Esophagus squamous epithelium (tissue), 5 donors: ENCODE measurements at regions not wholly inside any gene's neighbourhood (a gene's known extent, or its start where the extent isn't known, plus 50 kb on each side); places are given as distances from the start of the nearest gene placed in this dataset.

Experiments
- DNase-seq: peaks from one replicate; lab custom pipeline; 2025; lab: John Stamatoyannopoulos, UW
- H3K27ac ChIP-seq, 4 donors: fragments of 200-600 bp; sonication (generic); one replicate each; pipeline ENCODE4 v1.5.1; 2016 to 2019; ENCODE audit warnings: mild to moderate bottlenecking in 1 of 4
- H3K27me3 ChIP-seq, 4 donors: fragments of 200-600 bp; sonication (generic); 1 replicate in 3 of 4; 2 replicates in 1 of 4; pipeline versions ENCODE4 v1.5.1 to v1.6.0; 2017 to 2021; ENCODE audit warnings: antibody characterized with exemption in 1 of 4
- H3K36me3 ChIP-seq, 3 donors: fragments of 200-600 bp; sonication (generic); one replicate each; pipeline ENCODE4 v1.5.1; 2016 to 2019
- H3K4me1 ChIP-seq, 3 donors: fragments of 200-600 bp; sonication (generic); one replicate each; pipeline ENCODE4 v1.5.1; 2017 to 2019
- H3K4me3 ChIP-seq, 4 donors: fragments of 200-600 bp; sonication (generic); 1 replicate in 3 of 4; 2 replicates in 1 of 4; pipeline ENCODE4 v1.5.1; 2016 to 2019; ENCODE audit warnings: mild to moderate bottlenecking in 2 of 4, moderate library complexity in 1 of 4
- H3K9me3 ChIP-seq, 3 donors: fragments of 200-600 bp; sonication (generic); one replicate each; pipeline ENCODE4 v1.5.1; 2016 to 2019
- CTCF ChIP-seq, 6 experiments: fragments of 450-650 bp in 4 of 6; fragments of 200-600 bp in 2 of 6; sonication (generic) in 2 of 6; IDR thresholded peaks; one replicate each; pipeline ENCODE4 v1.5.1; 2016 to 2019; ENCODE audit warnings: antibody characterized with exemption in 6 of 6, mild to moderate bottlenecking in 4 of 6, moderate library complexity in 4 of 6
- POLR2A ChIP-seq, 4 donors: fragments of 450-650 bp; IDR thresholded peaks; one replicate each; pipeline ENCODE4 v1.6.1; 2017; ENCODE audit warnings: antibody characterized with exemption in 4 of 4, mild to moderate bottlenecking in 4 of 4, moderate library complexity in 3 of 4
- WGBS, 2 donors: methylation state at CpG; one replicate each; pipeline ENCODE4 v1.1.5; 2018; 5-methylcytosine and 5-hydroxymethylcytosine counted together
- intact Hi-C: fragments of 100-400 bp; cut with DNase I; formaldehyde crosslinking; loops from one replicate; pipeline ENCODE4 v1.15.0; 2022
- small RNA-seq, 4 donors: library from RNA; depleted of rRNA; stranded (forward); fragments of <200 nt; gene quantifications; one replicate each; pipeline ENCODE3, GENCODE V24; 2016
- donor health status: DM: yes; HTN: yes; CAD: no.

- WGBS, 2 donors = 64 to 76% methylated on average over 2 of the region's 2 CpGs
- H3K36me3 ChIP-seq = no peaks in the 10 kb centered on the region
- intact Hi-C loops = no loop called here
- no peak overlapping the region for H3K27ac ChIP-seq
- no peak for DNase-seq
- no peaks in the 10 kb centered on the region for H3K27me3 ChIP-seq
- H3K4me3 ChIP-seq = no peak overlapping the region
- H3K4me1 ChIP-seq = no peaks in the 10 kb centered on the region
- peaks cover 0 to under 1% (median 0%) of the 10 kb centered on the region in 3 donors for H3K9me3 ChIP-seq
- no peak for TF ChIP-seq CTCF (IDR thresholded peaks at IDR 0.05)
- no peak for TF ChIP-seq POLR2A (IDR thresholded peaks at IDR 0.05)
These were observed 55.3 kb upstream of the AK4 start for GRCh38 chr1:65092691-65093090.

- Histone ChIP-seq H3K9me3 (peaks cover 0 to 24% (median 0%) of the 10 kb centered on the region in 3 donors), H3K36me3 (no peaks in the 10 kb centered on the region), H3K4me3 (no peak overlapping the region), H3K4me1 (no peaks in the 10 kb centered on the region), H3K27me3 (no peaks in the 10 kb centered on the region), H3K27ac (no peak overlapping the region)
- intact Hi-C loops = no loop called here
- DNase-seq = no peak
- WGBS, 2 donors = 71% methylated on average over 2 of the region's 2 CpGs; no CpG with 5 or more reads in 1 of the 2 donors
- no peak for TF ChIP-seq POLR2A (IDR thresholded peaks at IDR 0.05)
- TF ChIP-seq CTCF (IDR thresholded peaks at IDR 0.05) = no peak
These were observed 50.9 kb upstream of the AK4 start for GRCh38 chr1:65097076-65097475.

Small RNA genes in the stretch of these regions (small RNA-seq; reads per million reads assigned to genes)
- 0.27 to 1.6 (median 0.65) reads per million in 4 donors for gene MIR101-1
- 0 reads per million in 4 donors for gene MIR3671
- gene MRPS21P1 = 0 reads per million in 4 donors
- gene RNU6-1176P = 0 to 0.15 (median 0) reads per million in 4 donors
